ENCODE measurements at regions not wholly inside any gene's neighbourhood (a gene's known extent, or its start where the extent isn't known, plus 50 kb on each side); places are given as distances from the start of the nearest gene placed in this dataset.

DNA sequence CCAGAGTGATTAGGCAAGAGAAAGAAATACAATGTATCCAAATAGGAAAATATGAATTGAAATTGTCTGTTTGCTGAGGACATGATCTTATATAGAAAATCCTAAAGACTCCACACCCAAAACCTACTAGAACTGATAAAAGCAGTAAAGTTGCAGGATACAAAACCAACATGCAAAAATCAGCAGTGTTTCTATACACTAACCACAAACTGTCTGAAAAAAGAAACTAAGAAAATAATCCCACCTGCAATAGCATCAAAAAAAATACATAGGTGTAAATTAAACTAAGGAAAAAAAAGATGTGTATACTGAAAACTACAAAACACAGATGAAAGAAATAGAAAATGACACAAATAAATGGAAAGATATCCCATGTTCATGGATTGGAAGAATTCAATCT is 203.6 kb upstream of the SETMAR start:
- TF ChIP-seq POLR2AphosphoS5 (IDR thresholded peaks at IDR 0.05; ENCODE audit: borderline replicate concordance, low read depth, low read length) (no peak), EZH2 (IDR thresholded peaks at IDR 0.05) (no peak)
